SK-N-SH treated with all-trans-retinoic acid at 6 μM for 48 hours (cell line): ENCODE measurements at regions not wholly inside any gene's neighbourhood (a gene's known extent, or its start where the extent isn't known, plus 50 kb on each side); places are given as distances from the start of the nearest gene placed in this dataset.

Experiments
- ATAC-seq: fragments of 200-7000 bp; cut with Tn5 transposase; 3 replicates; pipeline ENCODE4 v1.9.1; 2020; ENCODE audit warnings: mild to moderate bottlenecking, moderate library complexity
- ARNTL ChIP-seq: fragments of 450-650 bp; formaldehyde crosslinking; IDR thresholded peaks from 2 replicates; pipeline ENCODE4 v1.5.0; 2020; ENCODE audit warnings: low read depth, mild to moderate bottlenecking, moderate library complexity, borderline replicate concordance
- BACH2 ChIP-seq: fragments of 250-450 bp; sonication (Bioruptor Pico); IDR thresholded peaks from 2 replicates; pipeline ENCODE4 v1.9.0; 2021; ENCODE audit warnings: mild to moderate bottlenecking, borderline replicate concordance
- CSDC2 ChIP-seq: fragments of 250-450 bp; sonication (Bioruptor Pico); IDR thresholded peaks from 2 replicates; pipeline ENCODE4 v1.5.0; 2020; ENCODE audit warnings: mild to moderate bottlenecking, moderate library complexity
- CSRNP3 ChIP-seq: fragments of 250-450 bp; sonication (Bioruptor Pico); IDR thresholded peaks from 2 replicates; pipeline ENCODE4 v1.5.1; 2021; ENCODE audit warnings: mild to moderate bottlenecking, moderate library complexity
- ESRRG ChIP-seq: fragments of 250-450 bp; sonication (Bioruptor Pico); IDR thresholded peaks from 2 replicates; pipeline ENCODE4 v1.6.1; 2021; ENCODE audit warnings: mild to moderate bottlenecking
- GLIS3 ChIP-seq: fragments of 250-450 bp; sonication (Bioruptor Pico); IDR thresholded peaks from 2 replicates; pipeline ENCODE4 v1.5.0; 2020; ENCODE audit warnings: mild to moderate bottlenecking, moderate library complexity
- ISL1 ChIP-seq: fragments of 250-450 bp; sonication (Bioruptor Pico); IDR thresholded peaks from 2 replicates; pipeline ENCODE4 v2.1.2; 2022; ENCODE audit warnings: mild to moderate bottlenecking, moderate library complexity
- PATZ1 ChIP-seq: fragments of 250-450 bp; sonication (Bioruptor Pico); IDR thresholded peaks from 2 replicates; pipeline ENCODE4 v1.8.0; 2020; ENCODE audit warnings: mild to moderate bottlenecking, moderate library complexity, borderline replicate concordance
- POU6F1 ChIP-seq: fragments of 250-450 bp; sonication (Bioruptor Pico); IDR thresholded peaks from 2 replicates; pipeline ENCODE4 v1.8.0; 2021; ENCODE audit warnings: low read depth, mild to moderate bottlenecking, moderate library complexity, borderline replicate concordance
- PPARA ChIP-seq: fragments of 250-450 bp; sonication (Bioruptor Pico); IDR thresholded peaks from 2 replicates; pipeline ENCODE4 v1.5.0; 2020; ENCODE audit warnings: mild to moderate bottlenecking, borderline replicate concordance
- RARB ChIP-seq: fragments of 250-450 bp; sonication (Bioruptor Pico); IDR thresholded peaks from 2 replicates; pipeline ENCODE4 v1.8.0; 2021; ENCODE audit warnings: mild to moderate bottlenecking, moderate library complexity
- TCF4 ChIP-seq: fragments of 250-450 bp; sonication (Bioruptor Pico); IDR thresholded peaks from 2 replicates; pipeline ENCODE4 v1.8.0; 2021; ENCODE audit warnings: mild to moderate bottlenecking, moderate library complexity, borderline replicate concordance
- TOX ChIP-seq: fragments of 250-450 bp; sonication (Bioruptor Pico); IDR thresholded peaks from 2 replicates; pipeline ENCODE4 v1.8.0; 2021; ENCODE audit warnings: mild to moderate bottlenecking, moderate library complexity, borderline replicate concordance
- TSHZ2 ChIP-seq: fragments of 250-450 bp; sonication (Bioruptor Pico); IDR thresholded peaks from 2 replicates; pipeline ENCODE4 v1.5.0; 2020; ENCODE audit warnings: mild to moderate bottlenecking, moderate library complexity
- ZC3H10 ChIP-seq: fragments of 250-450 bp; sonication (Bioruptor Pico); IDR thresholded peaks from 2 replicates; pipeline ENCODE4 v1.5.1; 2021; ENCODE audit warnings: mild to moderate bottlenecking, moderate library complexity
- ZFP3 ChIP-seq: fragments of 250-450 bp; sonication (Bioruptor Pico); IDR thresholded peaks from 2 replicates; pipeline ENCODE4 v1.5.0; 2020; ENCODE audit warnings: mild to moderate bottlenecking, moderate library complexity
- ZFP30 ChIP-seq: fragments of 450-650 bp; formaldehyde crosslinking; IDR thresholded peaks from 2 replicates; pipeline ENCODE4 v1.5.0; 2022; ENCODE audit warnings: mild to moderate bottlenecking, moderate library complexity
- ZNF565 ChIP-seq: fragments of 450-650 bp; formaldehyde crosslinking; conservative IDR thresholded peaks from 2 replicates; pipeline ENCODE4 v1.5.0; 2020; ENCODE audit warnings: low read depth, mild to moderate bottlenecking, moderate library complexity
- ZNF70 ChIP-seq: fragments of 450-650 bp; formaldehyde crosslinking; IDR thresholded peaks from 2 replicates; pipeline ENCODE4 v1.5.0; 2020; ENCODE audit warnings: mild to moderate bottlenecking, moderate library complexity

DNA sequence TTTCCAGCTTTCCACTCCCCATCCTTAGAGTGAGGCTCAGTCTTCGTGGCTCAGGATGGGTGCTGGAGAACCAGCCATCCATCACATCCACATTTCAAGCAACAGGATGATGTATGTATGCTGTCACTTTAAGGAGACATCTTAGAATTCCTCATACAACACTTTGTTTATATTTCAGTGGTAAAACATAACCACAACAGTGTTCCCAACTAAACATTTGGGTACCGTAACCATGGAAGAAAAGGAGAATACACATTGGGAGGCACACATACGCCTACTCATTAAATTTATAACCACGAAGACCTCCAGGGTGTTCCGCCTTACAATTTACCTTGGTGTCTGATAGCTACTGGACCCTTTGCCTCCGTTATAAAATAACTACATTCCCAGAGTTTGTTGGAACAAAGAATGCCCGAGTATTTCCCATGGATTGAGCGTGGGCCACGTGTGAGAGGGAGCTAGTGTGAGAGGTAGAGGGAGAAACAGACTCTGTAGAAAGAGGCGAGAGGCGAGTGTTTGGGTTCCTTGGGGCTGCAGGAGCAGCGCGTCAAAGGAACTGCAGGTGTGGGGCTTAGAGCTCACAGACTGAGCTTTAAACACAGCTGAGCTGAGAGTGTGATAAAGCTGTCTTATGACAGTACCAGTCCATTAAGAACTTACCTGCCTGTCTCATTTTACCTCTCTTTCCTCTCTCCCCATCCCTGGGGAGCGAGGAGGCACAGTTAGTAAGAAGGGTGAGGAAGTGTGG is 111.5 kb upstream of the USP24 start:
- no peak for ATAC-seq
- TF ChIP-seq CSRNP3 (CRISPR knock-in tag) (no peak), POU6F1 (CRISPR knock-in tag) (no peak), TCF4 (CRISPR knock-in tag) (no peak), ZFP3 (CRISPR knock-in tag) (no peak), ZNF70 (CRISPR knock-in tag) (no peak), ESRRG (CRISPR knock-in tag) (no peak)

GRCh38 chr1:55323760-55324159 is 108.6 kb upstream of the USP24 start:
- ATAC-seq: no peak
- TF ChIP-seq ZC3H10 (CRISPR knock-in tag) (no peak), PATZ1 (CRISPR knock-in tag) (no peak), CSDC2 (CRISPR knock-in tag) (no peak), PPARA (CRISPR knock-in tag) (no peak), RARB (CRISPR knock-in tag) (no peak), ISL1 (CRISPR knock-in tag) (no peak), ESRRG (CRISPR knock-in tag) (no peak), BACH2 (CRISPR knock-in tag) (no peak), TOX (CRISPR knock-in tag) (no peak), ZFP30 (CRISPR knock-in tag) (no peak), ARNTL (CRISPR knock-in tag) (no peak), ZNF565 (CRISPR knock-in tag) (no peak), GLIS3 (CRISPR knock-in tag) (no peak), TSHZ2 (CRISPR knock-in tag) (no peak)

DNA sequence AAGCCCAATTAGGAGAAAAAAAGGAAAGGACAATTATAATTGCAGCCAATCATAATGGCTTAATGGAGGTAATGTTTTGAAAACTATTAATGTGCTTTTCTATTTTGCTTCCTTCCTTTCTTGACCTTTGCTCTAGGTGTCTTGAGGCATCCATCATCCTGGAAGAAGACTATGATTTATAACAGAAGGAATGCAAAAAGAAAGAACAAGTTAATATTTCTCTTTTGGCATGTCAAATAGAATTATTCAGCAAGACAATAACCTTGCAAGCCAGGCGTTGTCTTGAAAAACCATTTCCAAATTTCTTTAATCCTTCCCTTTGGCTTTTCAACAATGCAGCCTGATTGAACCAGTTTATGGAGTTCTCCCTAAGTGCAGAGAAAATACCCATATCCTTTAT is 107.7 kb upstream of the USP24 start:
- peak; percentile 36; the same call in 2 of the 3 replicates for ATAC-seq
- TF ChIP-seq ZNF70 (CRISPR knock-in tag): no peak
- TF ChIP-seq TOX (CRISPR knock-in tag): no peak
- TF ChIP-seq TSHZ2 (CRISPR knock-in tag): no peak
- TF ChIP-seq ARNTL (CRISPR knock-in tag): no peak
